Hepatocyte (in vitro differentiated cells): ENCODE measurements at regions not wholly inside any gene's neighbourhood (a gene's known extent, or its start where the extent isn't known, plus 50 kb on each side); places are given as distances from the start of the nearest gene placed in this dataset.

Experiments
- CTCF ChIP-seq: fragments of 200-600 bp; sonication (generic); IDR thresholded peaks from 2 replicates; pipeline ENCODE4 v1.5.1; 2016; ENCODE audit warnings: antibody characterized with exemption, mild to moderate bottlenecking; ENCODE audit not compliant: poor library complexity
- EZH2 ChIP-seq: fragments of 200-600 bp; sonication (generic); IDR thresholded peaks from 2 replicates; pipeline ENCODE4 v1.6.1; 2016; ENCODE audit warnings: antibody characterized with exemption, mild to moderate bottlenecking, borderline replicate concordance
- EZH2phosphoT487 ChIP-seq: fragments of 200-600 bp; sonication (generic); IDR thresholded peaks from one replicate; pipeline ENCODE4 v1.6.1; 2018; ENCODE audit warnings: antibody characterized with exemption, mild to moderate bottlenecking, low read depth, moderate library complexity; ENCODE audit not compliant: unreplicated experiment, severe bottlenecking

- TF ChIP-seq CTCF, result no peak
- no peak for TF ChIP-seq EZH2
- no peak for TF ChIP-seq EZH2phosphoT487
These were observed 55.9 kb upstream of the ADRB1 start for GRCh38 chr10:113987805-113988204.
